SU-DHL-6 (cell line): ENCODE measurements at regions not wholly inside any gene's neighbourhood (a gene's known extent, or its start where the extent isn't known, plus 50 kb on each side); places are given as distances from the start of the nearest gene placed in this dataset.

Source experiments
- H2AFZ ChIP-seq: fragments of 200-600 bp; sonication (generic); 2 replicates; pipeline ENCODE4 v1.6.1; 2014; ENCODE audit warnings: low read depth, mild to moderate bottlenecking, moderate library complexity, mixed read lengths, antibody characterized with exemption, low read length; ENCODE audit not compliant: severe bottlenecking
- H3F3A ChIP-seq: fragments of 200-600 bp; shearing (Covaris generic); 2 replicates; pipeline ENCODE4 v1.6.0; 2016; ENCODE audit warnings: antibody characterized with exemption, mild to moderate bottlenecking; ENCODE audit not compliant: insufficient read depth
- H3K27ac ChIP-seq: fragments of 200-600 bp; sonication (generic); 2 replicates; pipeline ENCODE4 v1.5.1; 2016; ENCODE audit warnings: low read depth, mild to moderate bottlenecking, low read length, moderate library complexity, mixed read lengths
- H3K27me3 ChIP-seq: fragments of 200-600 bp; sonication (generic), shearing (Covaris generic); 2 replicates; pipeline ENCODE4 v1.6.0; 2014; ENCODE audit warnings: mild to moderate bottlenecking, low read length
- H3K36me3 ChIP-seq: fragments of 200-600 bp; sonication (generic); 2 replicates; pipeline ENCODE4 v1.6.1; 2014; ENCODE audit warnings: mild to moderate bottlenecking, low read length, mixed read lengths
- H3K4me2 ChIP-seq: fragments of 300-600, 200-600 bp; shearing (Covaris generic), sonication (generic); 2 replicates; pipeline ENCODE4 v1.6.0; 2014; ENCODE audit warnings: low read length, low read depth, mild to moderate bottlenecking; ENCODE audit not compliant: poor library complexity, severe bottlenecking
- H3K4me3 ChIP-seq: fragments of 200-600 bp; sonication (generic); 2 replicates; pipeline ENCODE4 v1.5.1; 2014; ENCODE audit warnings: antibody characterized with exemption, low read length, mild to moderate bottlenecking, mixed read lengths; ENCODE audit not compliant: insufficient read depth, poor library complexity, severe bottlenecking
- H3K79me2 ChIP-seq: fragments of 200-600 bp; sonication (generic); 2 replicates; pipeline ENCODE4 v1.6.1; 2014; ENCODE audit warnings: mild to moderate bottlenecking, low read length, moderate library complexity; ENCODE audit not compliant: insufficient read depth
- H3K9ac ChIP-seq: fragments of 200-600 bp; sonication (generic); 2 replicates; pipeline ENCODE4 v1.7.0; 2014; ENCODE audit warnings: mild to moderate bottlenecking, low read length
- H3K9me2 ChIP-seq: fragments of 200-600 bp; sonication (generic); replicated peaks from 2 replicates; pipeline ENCODE4 v1.6.1; 2014; ENCODE audit warnings: low read length; ENCODE audit not compliant: insufficient read depth
- H3K9me3 ChIP-seq: fragments of 200-600 bp; sonication (generic); 2 replicates; pipeline ENCODE4 v1.6.1; 2014; ENCODE audit warnings: low read length, mixed read lengths; ENCODE audit not compliant: insufficient read depth
- H4K20me1 ChIP-seq: fragments of 200-600 bp; sonication (generic); 2 replicates; pipeline ENCODE4 v1.6.1; 2014; ENCODE audit warnings: low read depth, mild to moderate bottlenecking, antibody characterized with exemption, low read length, moderate library complexity, mixed read lengths
- EZH2phosphoT487 ChIP-seq: fragments of 200-600 bp; sonication (generic), shearing (Covaris generic); conservative IDR thresholded peaks from 2 replicates; pipeline ENCODE4 v1.6.1; 2018; ENCODE audit warnings: mild to moderate bottlenecking, antibody characterized with exemption, low read length, moderate library complexity, mixed read lengths
- TF ChIP-seq, protein P1 (sequence below): fragments of 200-600 bp; sonication (generic); IDR thresholded peaks from one replicate; pipeline ENCODE4 v1.5.1; 2017; ENCODE audit warnings: antibody characterized with exemption, mild to moderate bottlenecking, low read length, moderate library complexity; ENCODE audit not compliant: insufficient read depth, poor library complexity, severe bottlenecking

DNA sequence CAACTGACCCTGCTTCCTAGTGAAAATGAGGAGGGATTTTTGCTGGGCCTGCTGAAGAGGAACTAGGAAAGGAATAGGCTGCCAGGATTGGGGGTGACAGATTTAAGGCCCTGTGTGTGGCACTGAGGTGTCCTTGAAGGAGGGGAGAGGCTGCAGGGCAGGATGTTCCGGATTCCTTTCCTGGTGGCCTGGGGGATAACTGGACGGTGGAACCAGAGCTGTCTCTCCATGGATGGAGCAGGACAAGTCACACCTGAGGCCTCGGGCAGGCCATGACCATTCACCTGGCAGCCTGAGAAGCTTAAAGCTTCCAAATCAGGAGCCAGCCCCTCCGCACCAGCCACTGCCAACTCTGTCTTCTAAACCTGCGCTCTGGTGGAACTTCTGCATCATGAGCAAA lies 56.0 kb upstream of the SLC22A23 start:
- Histone ChIP-seq H3K27me3 (no peaks in the 10 kb centered on the region), H3K4me3 (no peak overlapping the region), H3K4me2 (no peak overlapping the region), H3K9ac (no peak overlapping the region), H3K79me2 (no peaks in the 10 kb centered on the region), H3K27ac (no peak overlapping the region), H3K9me3 (no peaks in the 10 kb centered on the region), H2AFZ (no peak overlapping the region), H3K9me2 (no peaks in the 10 kb centered on the region), H3F3A (no peaks in the 10 kb centered on the region), H3K36me3 (no peaks in the 10 kb centered on the region), H4K20me1 (no peaks in the 10 kb centered on the region)
- TF ChIP-seq, protein P1, sequence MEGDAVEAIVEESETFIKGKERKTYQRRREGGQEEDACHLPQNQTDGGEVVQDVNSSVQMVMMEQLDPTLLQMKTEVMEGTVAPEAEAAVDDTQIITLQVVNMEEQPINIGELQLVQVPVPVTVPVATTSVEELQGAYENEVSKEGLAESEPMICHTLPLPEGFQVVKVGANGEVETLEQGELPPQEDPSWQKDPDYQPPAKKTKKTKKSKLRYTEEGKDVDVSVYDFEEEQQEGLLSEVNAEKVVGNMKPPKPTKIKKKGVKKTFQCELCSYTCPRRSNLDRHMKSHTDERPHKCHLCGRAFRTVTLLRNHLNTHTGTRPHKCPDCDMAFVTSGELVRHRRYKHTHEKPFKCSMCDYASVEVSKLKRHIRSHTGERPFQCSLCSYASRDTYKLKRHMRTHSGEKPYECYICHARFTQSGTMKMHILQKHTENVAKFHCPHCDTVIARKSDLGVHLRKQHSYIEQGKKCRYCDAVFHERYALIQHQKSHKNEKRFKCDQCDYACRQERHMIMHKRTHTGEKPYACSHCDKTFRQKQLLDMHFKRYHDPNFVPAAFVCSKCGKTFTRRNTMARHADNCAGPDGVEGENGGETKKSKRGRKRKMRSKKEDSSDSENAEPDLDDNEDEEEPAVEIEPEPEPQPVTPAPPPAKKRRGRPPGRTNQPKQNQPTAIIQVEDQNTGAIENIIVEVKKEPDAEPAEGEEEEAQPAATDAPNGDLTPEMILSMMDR = no peak
- TF ChIP-seq EZH2phosphoT487 = no peak

DNA sequence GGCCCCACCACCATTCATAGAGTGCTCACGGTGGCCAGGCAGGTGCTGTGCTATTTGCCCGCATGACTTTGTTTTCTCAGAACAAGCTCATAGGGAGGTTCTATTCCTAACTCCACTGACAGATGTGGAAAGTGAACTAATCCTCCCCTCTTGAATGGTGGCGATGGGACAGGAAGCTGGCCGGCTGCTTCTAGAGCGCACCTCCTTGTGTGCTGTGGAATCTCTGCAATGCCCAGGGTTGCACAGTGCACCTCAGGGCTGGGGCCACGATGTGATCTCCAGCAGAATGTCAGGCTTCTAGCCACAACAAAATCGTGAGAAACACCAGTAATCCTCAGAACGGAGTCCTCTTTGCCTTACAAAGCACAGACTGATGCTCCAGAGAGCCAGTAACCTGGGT lies 53.8 kb upstream of the SLC22A23 start:
- no peak overlapping the region for H3K9ac ChIP-seq
- no peaks in the 10 kb centered on the region for H3K36me3 ChIP-seq
- H3F3A ChIP-seq = no peaks in the 10 kb centered on the region
- H3K9me2 ChIP-seq = no peaks in the 10 kb centered on the region
- no peak overlapping the region for H3K4me3 ChIP-seq
- no peaks in the 10 kb centered on the region for H3K9me3 ChIP-seq
- no peaks in the 10 kb centered on the region for H4K20me1 ChIP-seq
- no peaks in the 10 kb centered on the region for H3K79me2 ChIP-seq
- H3K4me2 ChIP-seq = no peak overlapping the region
- TF ChIP-seq EZH2phosphoT487 = no peak
- TF ChIP-seq, protein P1 = no peak
- no peak overlapping the region for H2AFZ ChIP-seq
- no peaks in the 10 kb centered on the region for H3K27me3 ChIP-seq
- H3K27ac ChIP-seq = no peak overlapping the region

DNA sequence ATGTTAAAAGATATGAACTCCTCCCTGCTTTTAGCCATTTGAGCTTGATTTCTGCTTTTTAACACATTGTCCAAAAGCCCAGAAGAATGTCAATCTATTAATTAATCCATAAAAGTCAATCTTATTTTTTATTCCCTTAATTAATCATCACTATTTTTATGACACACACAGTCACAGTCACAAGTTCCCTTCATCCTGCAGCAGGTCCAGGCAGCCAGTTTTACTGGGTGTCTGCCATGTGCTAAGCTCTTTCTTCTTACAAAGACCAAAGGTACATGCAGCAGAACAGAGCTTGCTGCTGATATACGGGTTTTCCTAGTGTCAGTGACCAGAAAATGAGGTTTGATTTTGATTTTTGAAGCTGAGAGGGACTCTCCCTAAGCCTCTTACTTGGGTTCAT lies 53.3 kb upstream of the SLC22A23 start:
- Histone ChIP-seq H3K9me2 (no peaks in the 10 kb centered on the region), H3K27ac (no peak overlapping the region), H3K9me3 (no peaks in the 10 kb centered on the region), H2AFZ (no peak overlapping the region), H3K4me3 (no peak overlapping the region), H3K4me2 (no peak overlapping the region), H3K27me3 (no peaks in the 10 kb centered on the region), H4K20me1 (no peaks in the 10 kb centered on the region), H3K9ac (no peak overlapping the region), H3K79me2 (no peaks in the 10 kb centered on the region), H3F3A (no peaks in the 10 kb centered on the region), H3K36me3 (no peaks in the 10 kb centered on the region)
- TF ChIP-seq, protein P1 = no peak
- TF ChIP-seq EZH2phosphoT487 = no peak

DNA sequence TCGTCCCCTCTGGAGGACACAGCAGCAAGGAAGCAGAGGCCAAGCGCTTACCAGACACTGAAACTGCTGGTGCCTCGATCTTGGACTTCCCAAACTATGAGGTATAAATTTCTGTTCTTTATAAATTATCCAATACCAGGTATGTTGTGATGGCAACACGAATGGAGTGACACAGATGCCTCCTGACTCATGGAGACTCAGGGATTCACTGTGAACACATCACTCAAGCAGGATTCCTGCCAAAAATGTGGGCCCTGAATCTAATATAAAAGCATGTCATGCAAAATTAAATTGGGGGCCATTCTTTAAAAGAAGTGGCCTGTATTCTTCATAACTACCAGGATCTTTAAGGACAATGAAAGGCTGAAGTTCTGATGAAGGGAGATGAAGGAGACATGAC lies 52.5 kb upstream of the SLC22A23 start:
- H3K79me2 ChIP-seq = no peaks in the 10 kb centered on the region
- no peak overlapping the region for H2AFZ ChIP-seq
- H3K4me3 ChIP-seq = no peak overlapping the region
- H3K9me2 ChIP-seq = no peaks in the 10 kb centered on the region
- H4K20me1 ChIP-seq = no peaks in the 10 kb centered on the region
- no peak overlapping the region for H3K27ac ChIP-seq
- no peak overlapping the region for H3K9ac ChIP-seq
- no peaks in the 10 kb centered on the region for H3F3A ChIP-seq
- H3K27me3 ChIP-seq = no peaks in the 10 kb centered on the region
- no peaks in the 10 kb centered on the region for H3K9me3 ChIP-seq
- TF ChIP-seq, protein P1 = no peak
- TF ChIP-seq EZH2phosphoT487 = no peak
- no peaks in the 10 kb centered on the region for H3K36me3 ChIP-seq
- H3K4me2 ChIP-seq = no peak overlapping the region
